Neural progenitor cell (in vitro differentiated cells): ENCODE measurements at regions not wholly inside any gene's neighbourhood (a gene's known extent, or its start where the extent isn't known, plus 50 kb on each side); places are given as distances from the start of the nearest gene placed in this dataset.
A peak's percentile ranks its signal among the peaks of the same experiment; 100 is the strongest.

Experiments
- EZH2 ChIP-seq: fragments of 200-600 bp; sonication (generic); IDR thresholded peaks from 2 replicates; pipeline ENCODE4 v1.6.1; 2017; ENCODE audit warnings: antibody characterized with exemption, mild to moderate bottlenecking, moderate library complexity
- TF ChIP-seq, protein P1 (sequence below): fragments of 200-600 bp; sonication (generic); IDR thresholded peaks from 2 replicates; pipeline ENCODE4 v1.5.1; 2017; ENCODE audit warnings: antibody characterized with exemption, mild to moderate bottlenecking

GRCh38 chr11:32172848-32173834 is 82.3 kb downstream of the RCN1 start:
- TF ChIP-seq EZH2: no peak
- TF ChIP-seq, protein P1, sequence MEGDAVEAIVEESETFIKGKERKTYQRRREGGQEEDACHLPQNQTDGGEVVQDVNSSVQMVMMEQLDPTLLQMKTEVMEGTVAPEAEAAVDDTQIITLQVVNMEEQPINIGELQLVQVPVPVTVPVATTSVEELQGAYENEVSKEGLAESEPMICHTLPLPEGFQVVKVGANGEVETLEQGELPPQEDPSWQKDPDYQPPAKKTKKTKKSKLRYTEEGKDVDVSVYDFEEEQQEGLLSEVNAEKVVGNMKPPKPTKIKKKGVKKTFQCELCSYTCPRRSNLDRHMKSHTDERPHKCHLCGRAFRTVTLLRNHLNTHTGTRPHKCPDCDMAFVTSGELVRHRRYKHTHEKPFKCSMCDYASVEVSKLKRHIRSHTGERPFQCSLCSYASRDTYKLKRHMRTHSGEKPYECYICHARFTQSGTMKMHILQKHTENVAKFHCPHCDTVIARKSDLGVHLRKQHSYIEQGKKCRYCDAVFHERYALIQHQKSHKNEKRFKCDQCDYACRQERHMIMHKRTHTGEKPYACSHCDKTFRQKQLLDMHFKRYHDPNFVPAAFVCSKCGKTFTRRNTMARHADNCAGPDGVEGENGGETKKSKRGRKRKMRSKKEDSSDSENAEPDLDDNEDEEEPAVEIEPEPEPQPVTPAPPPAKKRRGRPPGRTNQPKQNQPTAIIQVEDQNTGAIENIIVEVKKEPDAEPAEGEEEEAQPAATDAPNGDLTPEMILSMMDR: peak; percentile 72
